H9 (cell line): ENCODE measurements at regions not wholly inside any gene's neighbourhood (a gene's known extent, or its start where the extent isn't known, plus 50 kb on each side); places are given as distances from the start of the nearest gene placed in this dataset.
A peak's percentile ranks its signal among the peaks of the same experiment; 100 is the strongest.

ENCODE experiments used
- DNase-seq: peaks from one replicate; pipeline ENCODE4 v3.0.0-alpha.2; 2017
- H2AFZ ChIP-seq: one replicate; pipeline ENCODE4 v1.6.1; 2013; ENCODE audit warnings: mild to moderate bottlenecking, low read length, control low read depth, moderate library complexity
- H2AK5ac ChIP-seq: 2 replicates; pipeline ENCODE4 v1.6.1; 2013; ENCODE audit warnings: low read length, control low read depth, mixed read lengths; ENCODE audit not compliant: insufficient read length
- H2BK120ac ChIP-seq: one replicate; pipeline ENCODE4 v1.6.1; 2013; ENCODE audit warnings: low read depth, mild to moderate bottlenecking, low read length, control low read depth, inconsistent platforms; ENCODE audit not compliant: poor library complexity, severe bottlenecking
- H2BK12ac ChIP-seq: 2 replicates; pipeline ENCODE4 v1.6.1; 2013; ENCODE audit warnings: low read length, control low read depth, mixed read lengths, low read depth; ENCODE audit not compliant: insufficient read length
- H2BK15ac ChIP-seq: 2 replicates; pipeline ENCODE4 v1.6.1; 2013; ENCODE audit warnings: low read depth, low read length, control low read depth
- H2BK20ac ChIP-seq: one replicate; pipeline ENCODE4 v1.6.1; 2013; ENCODE audit warnings: low read depth, mild to moderate bottlenecking, low read length, control low read depth, inconsistent platforms; ENCODE audit not compliant: poor library complexity, severe bottlenecking
- H2BK5ac ChIP-seq: 2 replicates; pipeline ENCODE4 v1.6.1; 2013; ENCODE audit warnings: low read length, control low read depth, mixed read lengths; ENCODE audit not compliant: insufficient read length
- H3K14ac ChIP-seq: 2 replicates; pipeline ENCODE4 v1.6.1; 2013; ENCODE audit warnings: low read length, control low read depth; ENCODE audit not compliant: insufficient read depth
- H3K18ac ChIP-seq: 2 replicates; pipeline ENCODE4 v1.6.1; 2013; ENCODE audit warnings: low read depth, mild to moderate bottlenecking, mixed read lengths, low read length, control low read depth; ENCODE audit not compliant: insufficient read length
- H3K23ac ChIP-seq: 2 replicates; pipeline ENCODE4 v1.6.1; 2013; ENCODE audit warnings: low read length, control low read depth, mixed read lengths, low read depth; ENCODE audit not compliant: insufficient read length
- H3K23me2 ChIP-seq: 2 replicates; pipeline ENCODE4 v1.6.1; 2013; ENCODE audit warnings: low read depth, mild to moderate bottlenecking, mixed read lengths, low read length, control low read depth; ENCODE audit not compliant: insufficient read length, poor library complexity, severe bottlenecking
- H3K27ac ChIP-seq: 2 replicates; pipeline ENCODE4 v1.5.1; 2013; ENCODE audit warnings: low read length, control low read depth, mixed read lengths, low read depth; ENCODE audit not compliant: insufficient read length
- H3K27me3 ChIP-seq: 2 replicates; pipeline ENCODE4 v1.6.1; 2013; ENCODE audit warnings: low read length, control low read depth, inconsistent platforms; ENCODE audit not compliant: insufficient read depth
- H3K4ac ChIP-seq: 2 replicates; pipeline ENCODE4 v1.6.1; 2013; ENCODE audit warnings: low read depth, mild to moderate bottlenecking, control low read depth, inconsistent platforms, low read length, moderate library complexity
- H3K4me1 ChIP-seq: 2 replicates; pipeline ENCODE4 v1.6.1; 2013; ENCODE audit warnings: low read length, control low read depth, inconsistent platforms; ENCODE audit not compliant: insufficient read depth
- H3K4me2 ChIP-seq: 2 replicates; pipeline ENCODE4 v1.6.1; 2013; ENCODE audit warnings: low read length, control low read depth, mixed read lengths; ENCODE audit not compliant: insufficient read length, insufficient read depth
- H3K56ac ChIP-seq: 2 replicates; pipeline ENCODE4 v1.6.1; 2013; ENCODE audit warnings: low read depth, mild to moderate bottlenecking, mixed read lengths, low read length, control low read depth; ENCODE audit not compliant: insufficient read length
- H3K79me1 ChIP-seq: 2 replicates; pipeline ENCODE4 v1.6.1; 2013; ENCODE audit warnings: low read depth, mild to moderate bottlenecking, moderate library complexity, low read length, control low read depth, inconsistent platforms; ENCODE audit not compliant: insufficient read depth, poor library complexity, severe bottlenecking
- H3K79me2 ChIP-seq: 2 replicates; pipeline ENCODE4 v1.6.1; 2013; ENCODE audit warnings: low read length, control low read depth, inconsistent platforms; ENCODE audit not compliant: insufficient read depth
- H3K9ac ChIP-seq: 2 replicates; pipeline ENCODE4 v1.6.1; 2013; ENCODE audit warnings: low read length, control low read depth, mixed read lengths; ENCODE audit not compliant: insufficient read length; ENCODE audit errors: extremely low read depth
- H3K9me3 ChIP-seq: one replicate; pipeline ENCODE4 v1.6.1; 2013; ENCODE audit warnings: low read depth, low read length, inconsistent platforms; ENCODE audit not compliant: control insufficient read depth
- H3T11ph ChIP-seq: one replicate; pipeline ENCODE4 v1.6.1; 2013; ENCODE audit warnings: mild to moderate bottlenecking, low read length, control low read depth, inconsistent platforms
- H4K20me1 ChIP-seq: one replicate; pipeline ENCODE4 v1.6.1; 2013; ENCODE audit not compliant: control insufficient read depth, insufficient read length, insufficient read depth
- H4K5ac ChIP-seq: 2 replicates; pipeline ENCODE4 v1.6.1; 2013; ENCODE audit warnings: low read depth, mild to moderate bottlenecking, mixed read lengths, low read length, control low read depth; ENCODE audit not compliant: insufficient read length
- H4K8ac ChIP-seq: replicated peaks from 2 replicates; pipeline ENCODE4 v1.6.1; 2013; ENCODE audit warnings: low read length, control low read depth, mixed read lengths, low read depth; ENCODE audit not compliant: insufficient read length
- H4K91ac ChIP-seq: 2 replicates; pipeline ENCODE4 v1.6.1; 2013; ENCODE audit warnings: low read depth, mild to moderate bottlenecking, moderate library complexity, mixed read lengths, low read length, control low read depth; ENCODE audit not compliant: insufficient read length
- H3K27ac Mint-ChIP-seq, 3 experiments: 2 replicates in 2 of 3; 3 replicates in 1 of 3; pipeline ENCODE4 v1.8.0; 2020 to 2021; ENCODE audit warnings: mixed read lengths in 3 of 3, mild to moderate bottlenecking in 1 of 3, moderate library complexity in 1 of 3
- H3K27me3 Mint-ChIP-seq: 2 replicates; pipeline ENCODE4 v1.8.0; 2021; ENCODE audit warnings: low read depth, mild to moderate bottlenecking, moderate library complexity, mixed read lengths
- H3K36me3 Mint-ChIP-seq, 3 experiments: 2 replicates in 2 of 3; 3 replicates in 1 of 3; pipeline ENCODE4 v1.8.0; 2020 to 2021; ENCODE audit warnings: low read depth in 3 of 3, mixed read lengths in 3 of 3; ENCODE audit not compliant: insufficient read depth in 1 of 3
- H3K4me1 Mint-ChIP-seq, 2 experiments: 2 replicates each; pipeline ENCODE4 v1.8.0; 2020; ENCODE audit warnings: mixed read lengths in 2 of 2
- H3K4me3 Mint-ChIP-seq, 2 experiments: 2 replicates in 1 of 2; 3 replicates in 1 of 2; pipeline ENCODE4 v1.8.0; 2020 to 2021; ENCODE audit warnings: mild to moderate bottlenecking in 2 of 2, mixed read lengths in 2 of 2, moderate library complexity in 1 of 2
- H3K9me3 Mint-ChIP-seq, 2 experiments: 2 replicates in 1 of 2; 3 replicates in 1 of 2; pipeline ENCODE4 v1.8.0; 2020; ENCODE audit warnings: mild to moderate bottlenecking in 2 of 2, mixed read lengths in 2 of 2, moderate library complexity in 1 of 2
- WGBS: extraction: QIAGEN DNeasy Blood & Tissue Kit; methylation state at CpG from one replicate; pipeline ENCODE4 v1.1.7; 2013; ENCODE audit warnings: missing lambda C conversion rate, low lambda C conversion rate, mixed read lengths; ENCODE audit not compliant: insufficient read length; ENCODE audit errors: extremely low coverage; 5-methylcytosine and 5-hydroxymethylcytosine counted together
- TF ChIP-seq, protein P1 (sequence below): fragments of 200-600 bp; sonication (generic); conservative IDR thresholded peaks from 3 replicates; pipeline ENCODE4 v1.8.0; 2021; ENCODE audit warnings: antibody characterized with exemption, mild to moderate bottlenecking

DNA sequence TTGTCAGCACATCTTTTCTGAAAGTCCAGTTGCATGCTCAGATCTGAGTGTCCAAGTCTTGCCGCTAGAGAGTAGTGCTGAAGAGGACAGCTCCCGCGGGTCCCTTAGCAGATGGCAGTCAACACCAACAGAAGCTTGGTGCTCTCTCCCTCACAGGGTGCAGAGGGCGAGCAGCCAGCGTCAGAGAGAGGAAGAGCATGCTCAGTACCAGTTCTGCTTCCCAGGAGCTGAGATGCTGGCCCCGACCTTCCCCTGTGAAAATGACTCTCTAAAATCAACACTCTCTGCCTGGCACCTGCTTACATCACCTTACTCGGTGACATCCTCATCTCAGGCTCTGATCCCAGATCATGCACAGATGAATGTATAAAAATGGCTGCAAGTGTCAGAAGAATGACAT lies 86.0 kb upstream of the TWIST2 start:
- Histone ChIP-seq H3K4me1 (no peaks in the 10 kb centered on the region), H3K4me2 (no peak overlapping the region), H3K9me3 (no peaks in the 10 kb centered on the region), H4K91ac (no peak overlapping the region), H2BK120ac (no peak overlapping the region), H2BK15ac (no peak overlapping the region), H3K23me2 (no peaks in the 10 kb centered on the region), H2BK12ac (no peak overlapping the region), H3K56ac (no peak overlapping the region), H3K9ac (no peak overlapping the region), H3K79me2 (no peaks in the 10 kb centered on the region), H3K27ac (no peak overlapping the region), H4K8ac (no peak overlapping the region), H3K27me3 (no peaks in the 10 kb centered on the region), H3K14ac (no peak overlapping the region), H2BK5ac (no peak overlapping the region), H3T11ph (no peak overlapping the region), H2BK20ac (no peak overlapping the region), H2AK5ac (no peak overlapping the region), H3K18ac (no peak overlapping the region), H4K5ac (no peak overlapping the region), H3K23ac (no peak overlapping the region), H3K79me1 (no peaks in the 10 kb centered on the region), H3K4ac (no peak overlapping the region), H4K20me1 (no peaks in the 10 kb centered on the region), H2AFZ (no peak overlapping the region)
- H3K36me3 Mint-ChIP-seq: no peaks in the 10 kb centered on the region
- TF ChIP-seq, protein P1, sequence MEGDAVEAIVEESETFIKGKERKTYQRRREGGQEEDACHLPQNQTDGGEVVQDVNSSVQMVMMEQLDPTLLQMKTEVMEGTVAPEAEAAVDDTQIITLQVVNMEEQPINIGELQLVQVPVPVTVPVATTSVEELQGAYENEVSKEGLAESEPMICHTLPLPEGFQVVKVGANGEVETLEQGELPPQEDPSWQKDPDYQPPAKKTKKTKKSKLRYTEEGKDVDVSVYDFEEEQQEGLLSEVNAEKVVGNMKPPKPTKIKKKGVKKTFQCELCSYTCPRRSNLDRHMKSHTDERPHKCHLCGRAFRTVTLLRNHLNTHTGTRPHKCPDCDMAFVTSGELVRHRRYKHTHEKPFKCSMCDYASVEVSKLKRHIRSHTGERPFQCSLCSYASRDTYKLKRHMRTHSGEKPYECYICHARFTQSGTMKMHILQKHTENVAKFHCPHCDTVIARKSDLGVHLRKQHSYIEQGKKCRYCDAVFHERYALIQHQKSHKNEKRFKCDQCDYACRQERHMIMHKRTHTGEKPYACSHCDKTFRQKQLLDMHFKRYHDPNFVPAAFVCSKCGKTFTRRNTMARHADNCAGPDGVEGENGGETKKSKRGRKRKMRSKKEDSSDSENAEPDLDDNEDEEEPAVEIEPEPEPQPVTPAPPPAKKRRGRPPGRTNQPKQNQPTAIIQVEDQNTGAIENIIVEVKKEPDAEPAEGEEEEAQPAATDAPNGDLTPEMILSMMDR: no peak
- no peak overlapping the region for H3K4me3 Mint-ChIP-seq
- WGBS: no CpG with 5 or more reads among the region's 7 CpGs
- H3K27me3 Mint-ChIP-seq: peaks cover 63% of the 10 kb centered on the region
- no peak overlapping the region for H3K27ac Mint-ChIP-seq
- DNase-seq: peak; percentile 55
- H3K9me3 Mint-ChIP-seq: no peaks in the 10 kb centered on the region
- peaks cover 0 to 3% of the 10 kb centered on the region in 2 experiments; a peak in 1 of 4 replicates for H3K4me1 Mint-ChIP-seq
